Transverse colon (tissue), 4 donors: ENCODE measurements at regions not wholly inside any gene's neighbourhood (a gene's known extent, or its start where the extent isn't known, plus 50 kb on each side); places are given as distances from the start of the nearest gene placed in this dataset.

Experiments
- EP300 ChIP-seq: sonication (generic); formaldehyde crosslinking; IDR thresholded peaks from one replicate; pipeline ENCODE4 v1.6.1; 2017; ENCODE audit warnings: antibody characterized with exemption, low read depth
- POLR2A ChIP-seq: fragments of 450-650 bp; IDR thresholded peaks from one replicate; pipeline ENCODE4 v1.6.1; 2016; ENCODE audit warnings: antibody characterized with exemption, mild to moderate bottlenecking, moderate library complexity
- POLR2AphosphoS5 ChIP-seq, 3 donors: sonication (generic); formaldehyde crosslinking; IDR thresholded peaks; one replicate each; pipeline ENCODE4 v1.6.1; 2016; ENCODE audit warnings: antibody characterized with exemption in 3 of 3
- TF ChIP-seq, protein P1 (sequence below), 5 experiments: fragments of 200-600 bp in 3 of 5; fragments of 450-650 bp in 2 of 5; sonication (generic) in 3 of 5; IDR thresholded peaks; 1 replicate in 2 of 5; 2 replicates in 3 of 5; pipeline ENCODE4 v1.5.1; 2016 to 2017; ENCODE audit warnings: antibody characterized with exemption in 5 of 5, inconsistent platforms in 3 of 5, mild to moderate bottlenecking in 2 of 5, moderate library complexity in 1 of 5

DNA sequence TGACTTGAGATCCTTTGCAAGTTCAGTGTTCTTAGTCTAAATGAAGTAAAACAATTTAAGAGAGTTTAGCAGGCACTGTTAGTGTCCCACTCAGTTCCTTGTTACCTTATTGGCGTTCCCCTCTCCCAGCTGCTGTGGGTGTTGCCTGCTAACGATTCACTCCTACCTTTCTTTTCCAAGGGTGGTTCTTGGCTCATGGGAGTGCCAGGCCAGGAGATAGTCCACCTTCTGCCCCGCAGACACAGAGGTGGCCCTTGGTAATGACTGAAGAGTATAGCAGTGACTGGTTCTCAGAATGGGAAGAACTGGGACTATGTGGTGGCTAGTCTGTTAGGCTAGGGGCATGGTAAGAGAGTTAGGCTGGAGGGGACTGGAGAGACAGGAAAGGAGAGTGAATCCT is 240.4 kb downstream of the EDEM1 start:
- TF ChIP-seq, protein P1, sequence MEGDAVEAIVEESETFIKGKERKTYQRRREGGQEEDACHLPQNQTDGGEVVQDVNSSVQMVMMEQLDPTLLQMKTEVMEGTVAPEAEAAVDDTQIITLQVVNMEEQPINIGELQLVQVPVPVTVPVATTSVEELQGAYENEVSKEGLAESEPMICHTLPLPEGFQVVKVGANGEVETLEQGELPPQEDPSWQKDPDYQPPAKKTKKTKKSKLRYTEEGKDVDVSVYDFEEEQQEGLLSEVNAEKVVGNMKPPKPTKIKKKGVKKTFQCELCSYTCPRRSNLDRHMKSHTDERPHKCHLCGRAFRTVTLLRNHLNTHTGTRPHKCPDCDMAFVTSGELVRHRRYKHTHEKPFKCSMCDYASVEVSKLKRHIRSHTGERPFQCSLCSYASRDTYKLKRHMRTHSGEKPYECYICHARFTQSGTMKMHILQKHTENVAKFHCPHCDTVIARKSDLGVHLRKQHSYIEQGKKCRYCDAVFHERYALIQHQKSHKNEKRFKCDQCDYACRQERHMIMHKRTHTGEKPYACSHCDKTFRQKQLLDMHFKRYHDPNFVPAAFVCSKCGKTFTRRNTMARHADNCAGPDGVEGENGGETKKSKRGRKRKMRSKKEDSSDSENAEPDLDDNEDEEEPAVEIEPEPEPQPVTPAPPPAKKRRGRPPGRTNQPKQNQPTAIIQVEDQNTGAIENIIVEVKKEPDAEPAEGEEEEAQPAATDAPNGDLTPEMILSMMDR (IDR thresholded peaks at IDR 0.05): no peak
- TF ChIP-seq EP300 (no peak), POLR2A (no peak), POLR2AphosphoS5 (IDR thresholded peaks at IDR 0.05) (no peak)
